ENCODE measurements at regions not wholly inside any gene's neighbourhood (a gene's known extent, or its start where the extent isn't known, plus 50 kb on each side); places are given as distances from the start of the nearest gene placed in this dataset.
A peak's percentile ranks its signal among the peaks of the same experiment; 100 is the strongest.
"Not testable (repeated sequence)": the region's sequence is repeated elsewhere in the genome, so short reads cannot be mapped to it uniquely, and the experiment has no call there.

DNA sequence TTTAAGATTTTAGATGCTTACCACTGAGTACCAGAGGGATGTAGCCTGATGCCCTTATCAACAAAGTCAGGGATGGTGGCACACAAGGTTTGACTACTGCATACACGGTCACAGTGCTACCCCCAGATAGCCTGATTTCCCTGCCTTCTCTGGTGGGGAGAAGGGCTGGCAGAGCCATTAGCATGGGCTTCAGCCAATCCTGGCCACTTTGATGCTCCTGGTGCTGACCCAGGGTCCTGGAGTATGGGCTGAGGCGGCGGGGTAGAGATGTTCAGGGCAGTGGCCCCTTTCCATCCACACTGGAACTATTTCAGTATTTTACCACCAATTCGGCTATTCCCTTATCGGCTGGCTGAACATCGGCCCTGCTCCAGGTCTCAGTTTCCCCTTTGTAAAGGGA is 83.2 kb downstream of the POTEB3 start:
- FAIRE-seq = not testable (repeated sequence)

DNA sequence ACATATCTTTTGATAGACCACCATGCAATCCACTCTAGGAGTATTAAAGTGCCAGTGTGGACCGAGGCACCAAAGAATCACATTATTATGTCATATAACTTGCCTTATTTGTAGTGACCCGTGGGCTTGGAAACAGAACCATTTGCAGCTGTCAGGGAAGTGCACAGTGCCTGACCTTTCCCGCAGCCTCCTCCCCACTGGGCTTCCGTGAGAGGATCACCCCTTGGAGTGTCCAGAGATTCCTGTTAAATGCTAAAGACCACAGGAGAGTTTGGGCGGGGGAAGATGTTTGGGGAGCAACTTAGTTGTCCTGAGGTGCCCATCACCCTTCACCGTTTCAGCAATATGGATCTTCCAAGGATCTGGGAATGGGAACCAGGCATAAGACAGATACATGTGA is 84.4 kb downstream of the POTEB3 start:
- FAIRE-seq = not testable (repeated sequence)

DNA sequence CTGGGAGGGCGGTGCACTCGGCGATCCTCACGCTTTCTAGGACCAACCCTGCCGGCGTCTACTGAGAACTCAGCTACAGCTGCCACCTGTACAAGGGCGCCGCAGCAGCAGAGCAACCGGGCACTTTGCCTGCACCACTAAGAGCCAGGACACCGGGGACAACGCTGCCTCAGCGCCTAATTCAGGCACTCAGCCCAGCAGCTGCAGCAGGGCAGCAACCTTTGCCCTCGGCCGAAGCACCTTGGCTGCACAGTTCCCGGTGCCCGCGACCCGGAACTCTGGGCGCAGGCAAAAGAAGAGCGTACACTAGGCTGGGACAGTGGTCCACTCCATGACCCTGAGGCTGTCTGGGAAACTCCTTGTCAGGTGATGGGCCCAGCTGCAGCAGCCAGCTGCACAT is 85.7 kb downstream of the POTEB3 start:
- not testable (repeated sequence) for FAIRE-seq

DNA sequence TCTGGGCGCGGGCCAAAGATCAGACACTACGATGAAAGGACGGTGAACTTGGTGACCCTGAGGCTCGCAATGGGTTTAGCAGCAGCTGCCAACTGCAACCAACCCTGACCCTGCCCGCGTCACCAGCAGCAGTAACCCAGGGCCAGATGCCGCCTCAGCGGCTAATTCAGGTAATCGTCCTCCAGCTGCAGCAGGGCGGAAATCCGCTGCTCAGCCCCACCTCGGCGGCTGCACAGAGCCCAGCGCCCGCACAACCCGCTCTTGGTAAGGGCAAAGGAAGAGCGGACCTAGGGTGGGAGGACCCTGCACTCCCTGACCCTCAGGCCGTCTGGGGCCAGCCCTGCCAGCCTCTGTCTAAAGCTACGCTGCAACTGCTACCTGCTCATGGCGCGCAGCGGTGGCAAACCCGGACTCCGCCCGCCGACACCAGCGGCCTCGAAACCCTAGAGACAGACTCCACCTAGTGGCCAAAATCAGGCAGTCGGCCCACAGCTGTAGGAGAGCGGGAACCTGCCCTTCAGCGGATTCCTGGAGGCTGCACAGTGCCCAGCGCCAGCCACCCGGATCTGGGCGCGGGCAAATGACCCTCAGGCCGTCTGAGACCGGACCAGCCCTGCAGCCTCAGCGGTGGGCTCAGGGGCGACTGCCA is 87.5 kb downstream of the POTEB3 start:
- FAIRE-seq = not testable (repeated sequence)

DNA sequence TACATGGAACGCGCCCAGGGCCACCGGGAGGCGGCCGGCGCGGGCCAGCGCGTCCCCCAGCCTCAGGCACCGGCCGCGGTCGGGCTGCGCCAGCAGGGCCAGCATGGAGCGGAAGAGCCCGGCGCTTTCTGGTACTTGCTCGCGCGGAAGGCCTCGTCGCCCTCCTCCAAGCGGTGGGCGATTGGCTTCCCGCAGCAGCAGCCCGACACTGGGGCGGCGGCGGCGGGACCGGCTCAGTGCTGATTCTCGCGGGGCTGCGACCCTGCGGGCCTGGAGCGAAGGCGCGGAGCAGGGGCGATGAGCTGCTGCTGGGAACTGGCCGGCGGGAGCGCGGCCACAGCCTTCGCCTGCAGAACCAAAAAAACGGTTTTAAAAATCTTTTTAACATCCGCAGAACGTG is 95.3 kb downstream of the POTEB3 start:
- not testable (repeated sequence) for FAIRE-seq

DNA sequence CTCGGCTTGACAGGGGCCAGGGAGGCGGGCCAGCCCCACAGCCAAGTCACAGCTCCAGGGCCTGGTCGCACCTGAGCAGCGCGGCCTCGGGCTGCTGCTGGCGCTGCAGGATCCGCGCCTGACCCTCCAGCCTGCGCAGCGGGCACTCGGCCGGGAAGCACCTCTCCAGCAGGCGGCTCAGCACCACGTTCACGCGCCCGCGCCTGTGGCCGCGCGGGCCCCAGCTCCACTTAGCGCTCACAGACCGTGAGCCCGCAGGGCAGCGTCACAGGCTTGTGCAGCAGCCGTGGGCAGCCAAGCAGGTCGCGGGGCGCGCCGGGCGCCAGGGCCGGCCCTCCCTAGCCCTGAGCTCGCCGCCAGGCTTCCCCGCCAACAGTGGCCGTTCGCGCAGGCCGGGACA is 95.8 kb downstream of the POTEB3 start:
- FAIRE-seq = not testable (repeated sequence)

DNA sequence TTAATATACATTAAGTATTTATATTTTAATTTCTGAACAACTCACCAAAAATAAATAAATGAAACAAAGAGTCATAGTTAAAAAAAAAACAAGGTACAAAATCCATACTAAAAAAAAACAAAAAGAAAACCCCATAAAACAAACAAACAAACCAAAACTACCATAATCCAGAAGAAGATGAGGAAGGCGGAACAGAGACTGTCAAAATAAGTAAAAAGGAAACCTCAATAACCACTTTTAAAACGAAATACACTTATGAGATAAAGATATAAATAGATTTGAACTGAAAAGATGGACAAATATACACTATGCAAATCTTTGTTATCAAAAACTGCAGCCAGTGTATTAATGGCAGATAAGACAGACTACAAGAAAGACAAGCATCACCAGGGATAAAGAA is 103.3 kb downstream of the POTEB3 start:
- not testable (repeated sequence) for FAIRE-seq

DNA sequence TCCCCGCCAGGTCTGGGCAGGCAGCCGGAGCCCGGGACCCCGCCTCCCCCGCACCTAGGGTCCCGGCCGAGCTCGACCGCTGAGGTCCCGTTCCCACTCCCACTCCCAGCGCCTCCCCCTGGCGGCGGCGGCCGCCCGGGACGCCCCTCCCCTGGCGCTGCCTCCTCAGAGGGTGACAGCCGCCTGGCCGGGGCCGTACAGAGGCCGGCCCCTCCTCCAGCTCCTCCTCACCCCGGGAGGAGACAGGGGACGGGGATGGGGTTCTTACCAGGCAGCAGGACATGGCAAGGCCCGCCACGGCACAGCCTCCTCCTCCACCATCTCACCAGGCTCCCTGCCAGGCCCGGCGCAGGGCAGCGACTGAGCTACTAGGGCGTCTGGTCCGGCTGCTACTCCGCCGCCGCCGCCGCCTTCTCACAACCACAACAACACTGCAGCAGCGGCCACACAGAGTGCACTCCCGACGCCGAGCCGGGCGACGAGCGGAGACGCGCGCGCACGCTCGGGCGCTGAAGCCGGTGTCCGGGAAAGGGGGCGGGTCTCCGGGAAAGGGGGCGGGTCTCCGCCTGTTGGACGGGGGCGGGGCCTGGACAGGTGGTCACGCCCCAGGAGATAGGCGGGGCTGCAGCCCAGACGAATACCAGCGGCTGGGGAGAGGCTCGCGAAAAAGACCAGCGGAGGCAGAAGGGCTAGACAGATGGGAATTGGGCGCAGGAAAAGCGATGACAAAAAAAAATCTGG is 115.4 kb downstream of the POTEB3 start:
- FAIRE-seq = not testable (repeated sequence)

DNA sequence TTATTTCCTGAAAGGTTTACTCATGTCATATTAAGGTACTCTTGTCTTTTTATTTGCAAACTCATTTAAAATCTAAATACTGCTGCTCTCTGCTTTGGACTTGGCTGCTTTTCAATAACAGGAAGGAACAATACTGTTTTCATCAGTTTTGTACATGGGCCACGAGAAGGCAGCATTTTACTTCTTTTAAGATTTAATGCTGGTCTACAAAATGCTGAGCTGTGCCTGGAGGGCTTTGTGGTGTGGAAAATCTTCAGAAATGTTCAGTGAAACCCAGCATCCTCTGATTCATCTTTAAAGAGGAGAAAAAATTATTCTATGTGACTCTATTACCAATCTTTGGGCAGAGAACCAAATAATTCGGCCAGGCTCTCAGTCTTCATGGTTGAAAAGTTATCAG is 155.9 kb downstream of the POTEB3 start:
- FAIRE-seq = peak; percentile 95

DNA sequence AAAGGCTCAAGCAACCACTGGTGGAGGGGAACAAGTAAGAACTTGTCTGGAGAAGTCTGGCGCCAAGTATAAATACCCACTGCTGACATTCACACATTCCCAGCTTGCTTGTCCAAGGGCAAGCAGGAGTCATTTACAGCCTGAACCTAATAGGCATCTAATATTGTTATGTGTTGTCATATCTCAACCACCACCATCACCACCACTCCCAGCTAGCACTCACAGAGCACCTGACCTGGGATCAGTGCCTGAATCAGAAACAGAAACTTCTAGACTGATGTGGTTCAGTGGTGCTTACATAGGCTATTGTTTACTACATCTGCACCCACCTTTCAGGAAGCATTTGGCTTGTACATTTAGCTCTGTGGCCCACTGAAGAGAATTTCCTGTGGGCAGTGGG is 157.1 kb downstream of the POTEB3 start:
- not testable (repeated sequence) for FAIRE-seq

DNA sequence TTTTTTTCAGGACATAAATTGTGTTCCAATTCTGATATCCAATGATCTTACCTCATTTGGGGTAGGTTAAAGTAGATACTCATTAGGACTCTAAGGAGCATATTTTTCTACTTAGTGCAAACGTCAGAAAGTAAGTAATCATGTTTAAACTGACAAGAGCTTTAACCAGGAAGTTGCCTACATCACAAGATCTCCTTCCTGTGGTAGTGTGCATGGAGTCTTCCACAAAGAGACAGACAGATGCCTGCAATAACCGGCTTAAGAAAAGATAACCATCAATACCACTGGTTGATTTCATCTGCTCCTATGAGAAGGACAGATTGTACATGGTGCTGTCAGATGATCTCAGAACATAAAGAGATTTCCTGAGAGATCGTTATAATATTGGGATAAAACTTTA is 160.0 kb downstream of the POTEB3 start:
- not testable (repeated sequence) for FAIRE-seq

DNA sequence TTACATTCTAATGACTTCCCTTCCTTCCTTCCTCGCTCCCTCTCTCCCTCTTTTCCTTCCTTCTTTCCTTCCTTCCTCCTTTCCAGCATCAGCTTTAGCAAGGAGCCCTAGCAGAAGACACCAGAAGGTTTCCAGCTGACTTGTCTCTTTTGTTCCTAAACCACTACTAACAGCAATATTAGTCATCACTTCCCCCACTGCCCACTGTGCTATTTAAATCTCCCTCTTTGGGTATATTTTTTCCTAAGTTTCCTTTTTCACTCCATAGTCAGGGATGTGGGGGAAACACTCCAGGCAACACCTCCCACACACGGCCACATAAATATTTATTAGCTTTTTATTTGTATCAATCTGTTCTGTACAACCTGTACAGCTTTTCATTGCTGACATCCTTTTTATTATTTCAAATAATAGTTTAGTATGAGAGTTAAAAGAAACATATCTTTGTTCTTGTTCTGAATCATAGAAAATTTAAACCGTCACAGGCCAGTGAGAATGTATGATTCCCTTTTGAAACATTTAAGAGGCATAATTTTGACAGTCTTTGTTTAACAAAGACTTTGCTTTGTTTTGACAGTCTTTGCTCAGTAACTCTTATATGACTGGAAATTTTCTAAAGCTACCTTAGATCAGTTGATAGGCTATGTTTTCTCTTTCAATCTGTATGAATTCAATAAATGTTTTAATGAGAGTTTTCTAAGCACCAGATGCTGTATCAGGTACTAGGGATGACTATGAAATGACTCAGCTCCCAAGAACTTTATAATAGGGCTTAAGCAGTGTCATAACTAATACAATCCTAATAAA is 167.9 kb downstream of the POTEB3 start:
- FAIRE-seq = not testable (repeated sequence)

DNA sequence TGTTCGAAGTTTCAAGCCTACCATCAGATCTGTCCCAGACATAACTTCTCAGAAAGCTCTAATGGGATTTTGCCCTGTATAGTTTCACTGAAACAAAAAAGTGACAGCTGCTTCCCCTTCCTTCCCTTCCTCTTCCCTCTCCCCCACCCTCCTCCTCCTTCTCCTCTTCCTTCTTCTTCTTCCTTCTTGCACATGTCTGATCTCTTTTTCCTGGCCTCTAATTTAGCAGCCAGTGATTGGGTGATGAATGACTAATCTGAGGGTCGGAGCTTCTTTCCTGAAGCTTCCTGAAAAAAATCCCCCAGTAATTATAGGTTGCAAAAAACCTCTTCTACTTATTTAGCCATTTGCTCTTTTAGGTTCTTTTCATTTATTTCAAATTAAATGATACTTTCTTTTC is 168.7 kb downstream of the POTEB3 start:
- no peak for FAIRE-seq

DNA sequence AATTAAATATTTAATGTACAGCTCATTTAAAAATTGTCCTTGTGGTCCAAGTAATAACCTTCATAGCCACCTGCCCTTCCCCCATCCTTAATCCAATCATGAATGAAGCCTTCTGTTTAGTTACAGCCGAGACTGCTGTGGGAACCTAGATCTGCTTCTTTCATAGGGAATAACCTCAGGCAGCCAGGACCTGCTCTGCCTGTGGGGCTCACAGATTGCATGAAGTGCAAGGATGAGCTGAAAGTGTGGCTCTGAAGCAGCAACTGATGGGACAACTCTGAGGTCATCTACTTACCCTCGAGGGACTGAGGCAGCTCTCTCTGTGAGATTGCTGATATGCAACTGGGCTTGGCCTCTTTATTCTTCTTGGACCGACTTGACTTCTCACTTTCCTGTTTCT is 169.8 kb downstream of the POTEB3 start:
- no peak for FAIRE-seq

DNA sequence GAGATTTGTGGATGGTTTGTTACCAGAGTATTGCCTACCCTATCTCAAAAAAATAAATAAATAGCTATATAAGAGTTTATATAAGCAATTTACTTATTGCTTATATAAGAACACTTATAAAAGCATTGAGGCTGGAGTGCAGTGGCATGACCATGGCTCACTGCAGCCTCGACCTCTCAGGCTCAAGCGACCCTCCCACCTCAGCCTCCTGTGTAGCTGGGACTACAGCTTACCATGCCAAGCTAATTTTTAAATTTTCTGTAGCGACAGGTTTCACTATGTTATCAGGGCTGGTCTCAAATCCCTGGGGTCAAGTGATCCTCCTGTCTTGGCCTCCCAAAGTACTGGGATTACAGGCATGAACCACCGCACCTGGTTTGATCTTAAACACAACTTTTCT is 170.6 kb downstream of the POTEB3 start:
- not testable (repeated sequence) for FAIRE-seq

DNA sequence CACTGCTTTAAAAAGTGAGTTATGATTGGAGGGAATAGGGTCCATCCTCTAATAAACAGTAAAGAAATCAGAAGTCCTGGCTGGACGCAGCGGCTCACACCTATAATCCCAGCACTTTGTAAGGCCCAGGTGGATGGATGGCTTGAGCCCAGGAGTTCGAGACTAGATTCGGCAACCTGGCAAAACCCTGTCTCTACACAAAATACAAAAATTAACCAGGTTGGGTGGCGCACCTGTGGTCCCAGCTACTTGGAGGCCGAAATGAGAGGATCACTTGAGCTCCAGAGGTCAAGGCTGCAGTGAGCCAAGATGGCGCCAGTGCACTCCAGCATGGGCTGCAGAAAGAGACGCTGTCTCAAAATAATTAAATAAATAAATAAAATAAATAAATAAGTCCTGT is 171.2 kb downstream of the POTEB3 start:
- no peak for FAIRE-seq

DNA sequence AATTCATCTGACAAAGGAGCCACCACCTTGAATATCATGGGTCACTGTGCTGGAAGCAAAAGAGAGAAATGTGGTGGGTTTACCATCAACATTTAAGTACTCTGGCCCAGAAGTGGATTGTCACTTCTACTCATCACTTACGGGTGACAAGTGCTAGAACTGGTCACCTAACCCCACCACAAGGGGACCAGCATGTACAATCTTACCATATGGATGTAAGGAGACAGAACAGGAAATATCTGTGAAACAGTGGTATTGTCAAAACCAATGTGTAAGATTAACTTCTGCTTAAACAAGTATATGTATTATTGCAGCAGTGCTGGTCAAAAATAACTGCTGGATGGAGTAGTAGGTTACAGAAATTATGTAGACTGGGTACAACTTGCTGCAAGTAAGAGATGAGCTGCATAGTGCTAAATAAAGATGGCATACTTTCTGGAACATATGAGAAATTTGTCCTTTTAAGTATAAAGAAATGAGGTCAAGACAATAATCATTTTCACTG is 171.8 kb downstream of the POTEB3 start:
- no peak for FAIRE-seq

DNA sequence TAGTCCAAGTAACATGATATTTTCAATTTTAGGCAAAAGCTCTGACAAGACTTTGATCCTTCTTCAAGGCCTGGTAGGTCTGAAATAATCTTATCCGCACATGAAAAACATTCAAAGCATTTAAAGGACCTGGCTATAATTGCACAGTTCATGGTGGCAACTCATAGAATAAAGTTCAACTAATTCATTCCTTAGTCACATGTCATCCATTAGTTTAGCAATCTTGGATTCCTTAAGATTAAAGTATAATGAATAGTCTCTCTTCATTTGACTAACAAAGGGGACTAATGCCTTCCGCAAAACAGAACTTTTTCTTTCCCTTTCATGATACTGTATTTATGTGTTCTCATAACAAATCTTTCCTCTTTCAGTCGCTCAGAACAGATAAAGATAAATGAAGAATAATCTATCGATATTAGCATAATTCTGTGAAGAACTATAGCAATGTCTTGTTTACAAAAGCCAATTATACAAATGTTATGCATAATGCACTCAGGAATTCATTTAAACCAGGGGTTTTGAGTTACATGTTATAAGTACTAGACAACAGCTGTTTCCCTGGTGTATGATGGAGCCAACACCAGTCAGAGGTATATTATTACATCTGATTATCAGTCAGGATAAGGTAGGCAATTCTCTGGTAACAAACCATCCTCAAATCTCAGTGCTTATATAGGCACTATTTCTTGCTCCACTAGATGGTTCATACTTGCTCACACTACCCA is 172.5 kb downstream of the POTEB3 start:
- FAIRE-seq = no peak

DNA sequence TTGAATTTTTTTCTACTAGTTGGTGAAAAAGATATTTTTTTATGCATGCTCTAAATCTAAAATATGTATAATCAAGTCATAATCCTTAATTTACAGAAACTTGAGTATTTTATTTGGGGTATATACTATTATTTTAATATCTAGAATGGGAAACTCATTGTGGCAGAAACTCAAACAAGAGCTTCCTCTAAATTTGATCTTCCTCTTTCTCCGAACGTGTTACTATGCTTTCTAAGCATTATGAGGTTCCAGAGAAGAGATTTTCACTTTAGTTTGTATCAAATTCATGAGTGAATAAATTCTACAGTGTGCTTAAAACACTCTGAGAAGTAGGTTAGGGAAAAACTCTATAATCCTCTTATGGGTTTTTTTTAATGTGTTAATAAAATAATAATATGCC is 173.1 kb downstream of the POTEB3 start:
- FAIRE-seq = no peak

DNA sequence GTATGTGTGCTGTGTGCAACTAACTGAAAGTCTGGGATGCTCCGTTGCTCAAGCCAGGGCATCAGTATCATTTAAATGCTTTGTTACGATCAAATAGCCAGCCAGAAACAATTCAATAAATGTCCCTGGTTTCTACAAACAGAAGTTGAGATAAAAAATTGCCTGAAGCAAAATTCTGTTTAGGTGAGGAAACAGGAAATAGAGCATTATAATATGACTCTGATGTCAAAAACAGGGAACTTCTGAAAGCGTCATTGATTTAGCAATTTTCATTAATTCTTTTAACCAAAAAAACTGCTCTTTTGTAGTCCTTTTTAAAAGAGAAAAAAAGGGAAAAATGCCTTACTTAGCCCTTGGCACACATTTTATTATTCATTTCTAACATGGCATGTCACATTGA is 174.7 kb downstream of the POTEB3 start:
- not testable (repeated sequence) for FAIRE-seq

DNA sequence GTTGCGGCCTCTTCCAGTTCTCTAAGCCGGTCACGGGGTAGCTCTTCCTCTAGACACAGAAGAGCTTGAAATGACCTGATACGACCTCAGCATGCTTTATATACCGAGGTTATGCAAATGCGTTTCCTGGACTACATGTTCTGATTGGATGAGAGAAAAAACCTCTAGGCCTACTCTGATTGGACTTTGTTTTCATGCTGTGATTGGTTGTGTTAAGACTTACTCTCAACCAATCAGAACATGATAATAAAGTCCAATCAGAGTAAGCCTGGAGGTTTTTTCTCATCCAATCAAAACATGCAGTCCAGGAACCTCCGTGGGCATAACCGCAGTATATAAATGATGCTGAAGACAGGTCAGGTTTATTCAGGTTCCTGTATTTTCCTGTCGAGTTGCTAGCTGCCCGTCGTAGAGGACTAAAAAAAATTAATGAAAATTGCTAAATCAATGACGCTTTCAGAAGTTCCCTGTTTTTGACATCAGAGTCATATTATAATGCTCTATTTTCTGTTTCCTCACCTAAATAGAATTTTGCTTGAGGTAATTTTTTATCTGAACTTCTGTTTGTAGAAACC is 177.4 kb downstream of the POTEB3 start:
- no peak for FAIRE-seq
